DOHH2 (cell line): ENCODE measurements at regions not wholly inside any gene's neighbourhood (a gene's known extent, or its start where the extent isn't known, plus 50 kb on each side); places are given as distances from the start of the nearest gene placed in this dataset.

Source experiments
- H3F3A ChIP-seq: fragments of 200-600 bp; sonication (generic), shearing (Covaris generic); 2 replicates; pipeline ENCODE4 v1.6.0; 2016; ENCODE audit warnings: antibody characterized with exemption, mild to moderate bottlenecking; ENCODE audit not compliant: control insufficient read depth, insufficient read depth
- H3K27ac ChIP-seq: fragments of 200-600 bp; sonication (generic); 2 replicates; pipeline ENCODE4 v1.5.1; 2014; ENCODE audit warnings: low read depth, mild to moderate bottlenecking, low read length, moderate library complexity
- H3K27me3 ChIP-seq: fragments of 200-600 bp; sonication (generic); 2 replicates; pipeline ENCODE4 v1.6.1; 2014; ENCODE audit warnings: mild to moderate bottlenecking, low read length, mixed read lengths; ENCODE audit not compliant: control insufficient read depth
- H3K36me3 ChIP-seq: fragments of 200-600 bp; sonication (generic); 2 replicates; pipeline ENCODE4 v1.6.1; 2014; ENCODE audit warnings: mild to moderate bottlenecking, low read length, moderate library complexity, mixed read lengths; ENCODE audit not compliant: control insufficient read depth
- H3K4me1 ChIP-seq: fragments of 200-600 bp; sonication (generic); 2 replicates; pipeline ENCODE4 v1.6.1; 2014; ENCODE audit warnings: mild to moderate bottlenecking, low read length, mixed read lengths; ENCODE audit not compliant: control insufficient read depth
- H3K4me2 ChIP-seq: fragments of 200-600 bp; sonication (generic); 2 replicates; pipeline ENCODE4 v1.6.0; 2014; ENCODE audit warnings: mild to moderate bottlenecking, low read length, moderate library complexity
- H3K4me3 ChIP-seq: fragments of 200-600 bp; sonication (generic); 2 replicates; pipeline ENCODE4 v1.5.1; 2014; ENCODE audit warnings: mild to moderate bottlenecking, low read length, mixed read lengths
- H3K79me2 ChIP-seq: fragments of 200-600 bp; sonication (generic); 2 replicates; pipeline ENCODE4 v1.6.1; 2014; ENCODE audit warnings: mild to moderate bottlenecking, low read length, mixed read lengths; ENCODE audit not compliant: control insufficient read depth
- H3K9me2 ChIP-seq: fragments of 200-600 bp; sonication (generic); replicated peaks from 2 replicates; pipeline ENCODE4 v1.6.1; 2014; ENCODE audit warnings: mild to moderate bottlenecking, low read length, mixed read lengths; ENCODE audit not compliant: control insufficient read depth
- H3K9me3 ChIP-seq: fragments of 200-600 bp; sonication (generic); 2 replicates; pipeline ENCODE4 v1.6.1; 2014; ENCODE audit warnings: antibody characterized with exemption, low read length, mixed read lengths; ENCODE audit not compliant: control insufficient read depth, insufficient read depth
- H4K20me1 ChIP-seq: fragments of 200-600 bp; sonication (generic); 2 replicates; pipeline ENCODE4 v1.6.0; 2014; ENCODE audit warnings: low read depth, mild to moderate bottlenecking, antibody characterized with exemption, low read length, moderate library complexity; ENCODE audit not compliant: control insufficient read depth, insufficient read depth
- EZH2phosphoT487 ChIP-seq: fragments of 200-600 bp; sonication (generic); IDR thresholded peaks from 2 replicates; pipeline ENCODE4 v1.6.1; 2017; ENCODE audit warnings: borderline replicate concordance, mild to moderate bottlenecking, antibody characterized with exemption, low read length, moderate library complexity, mixed read lengths
- TF ChIP-seq, protein P1 (sequence below): fragments of 200-600 bp; sonication (generic); IDR thresholded peaks from one replicate; pipeline ENCODE4 v1.5.1; 2014; ENCODE audit warnings: antibody characterized with exemption, mild to moderate bottlenecking, low read depth, low read length; ENCODE audit not compliant: poor library complexity, severe bottlenecking

GRCh38 chr1:58076258-58076657 lies 470.3 kb downstream of the OMA1 start:
- H3K27me3 ChIP-seq, result no peaks in the 10 kb centered on the region
- no peak overlapping the region for H3K27ac ChIP-seq
- H3K4me1 ChIP-seq, result no peaks in the 10 kb centered on the region
- H3K36me3 ChIP-seq, result no peaks in the 10 kb centered on the region
- no peaks in the 10 kb centered on the region for H3K9me3 ChIP-seq
- no peak overlapping the region for H3K4me2 ChIP-seq
- no peak for TF ChIP-seq EZH2phosphoT487
- TF ChIP-seq, protein P1, sequence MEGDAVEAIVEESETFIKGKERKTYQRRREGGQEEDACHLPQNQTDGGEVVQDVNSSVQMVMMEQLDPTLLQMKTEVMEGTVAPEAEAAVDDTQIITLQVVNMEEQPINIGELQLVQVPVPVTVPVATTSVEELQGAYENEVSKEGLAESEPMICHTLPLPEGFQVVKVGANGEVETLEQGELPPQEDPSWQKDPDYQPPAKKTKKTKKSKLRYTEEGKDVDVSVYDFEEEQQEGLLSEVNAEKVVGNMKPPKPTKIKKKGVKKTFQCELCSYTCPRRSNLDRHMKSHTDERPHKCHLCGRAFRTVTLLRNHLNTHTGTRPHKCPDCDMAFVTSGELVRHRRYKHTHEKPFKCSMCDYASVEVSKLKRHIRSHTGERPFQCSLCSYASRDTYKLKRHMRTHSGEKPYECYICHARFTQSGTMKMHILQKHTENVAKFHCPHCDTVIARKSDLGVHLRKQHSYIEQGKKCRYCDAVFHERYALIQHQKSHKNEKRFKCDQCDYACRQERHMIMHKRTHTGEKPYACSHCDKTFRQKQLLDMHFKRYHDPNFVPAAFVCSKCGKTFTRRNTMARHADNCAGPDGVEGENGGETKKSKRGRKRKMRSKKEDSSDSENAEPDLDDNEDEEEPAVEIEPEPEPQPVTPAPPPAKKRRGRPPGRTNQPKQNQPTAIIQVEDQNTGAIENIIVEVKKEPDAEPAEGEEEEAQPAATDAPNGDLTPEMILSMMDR, result no peak
- H3K9me2 ChIP-seq, result no peaks in the 10 kb centered on the region; the same call in 1 of the 2 replicates
- no peaks in the 10 kb centered on the region for H4K20me1 ChIP-seq
- no peak overlapping the region for H3K4me3 ChIP-seq
- H3F3A ChIP-seq, result no peaks in the 10 kb centered on the region
- no peaks in the 10 kb centered on the region for H3K79me2 ChIP-seq

DNA sequence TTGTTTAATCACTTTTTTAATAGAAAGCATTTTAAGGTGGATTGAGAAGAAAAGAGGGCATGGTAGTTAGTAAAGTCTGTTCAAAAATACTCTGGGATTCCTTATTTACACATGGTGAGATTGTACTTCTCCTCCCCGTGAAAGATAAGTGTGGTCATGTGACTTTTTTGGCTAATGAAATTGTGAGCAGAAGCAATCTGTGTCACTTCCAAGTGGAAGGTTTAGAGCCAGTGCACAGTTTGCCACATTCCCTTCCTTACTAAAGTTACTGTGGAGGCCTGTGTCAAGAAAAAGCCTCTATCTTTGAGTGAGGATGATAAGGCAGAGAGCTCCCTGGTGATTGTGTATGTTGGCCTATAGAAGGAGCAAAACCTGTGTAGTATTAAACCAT lies 471.3 kb downstream of the OMA1 start:
- Histone ChIP-seq H3K36me3 (no peaks in the 10 kb centered on the region), H3K79me2 (no peaks in the 10 kb centered on the region), H3K4me3 (no peak overlapping the region), H3K9me3 (no peaks in the 10 kb centered on the region), H3K4me2 (no peak overlapping the region), H3K27ac (no peak overlapping the region), H3K27me3 (no peaks in the 10 kb centered on the region), H4K20me1 (no peaks in the 10 kb centered on the region), H3K4me1 (no peaks in the 10 kb centered on the region), H3K9me2 (no peaks in the 10 kb centered on the region; the same call in 1 of the 2 replicates), H3F3A (no peaks in the 10 kb centered on the region)
- TF ChIP-seq EZH2phosphoT487, result no peak
- TF ChIP-seq, protein P1, result no peak

DNA sequence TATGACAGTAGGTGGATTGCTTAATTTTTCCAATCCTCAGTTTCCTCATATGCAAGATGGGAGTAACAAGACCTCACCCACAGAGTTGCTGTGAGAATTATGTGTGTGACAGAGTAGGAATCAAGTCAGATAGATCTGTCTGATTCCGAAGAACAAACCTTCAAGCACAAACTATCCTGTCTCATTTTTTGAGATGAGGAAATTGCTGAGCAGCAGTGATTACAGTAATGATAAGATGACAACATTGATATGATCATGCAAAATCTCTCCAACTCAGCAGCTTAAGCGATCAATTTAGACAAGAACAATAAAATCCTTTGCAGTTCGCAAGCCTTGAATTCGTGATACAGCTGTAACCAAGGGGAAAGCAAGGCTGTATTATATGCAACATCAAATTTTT lies 474.1 kb downstream of the OMA1 start:
- no peaks in the 10 kb centered on the region for H3K4me1 ChIP-seq
- no peaks in the 10 kb centered on the region for H3F3A ChIP-seq
- H3K27ac ChIP-seq, result no peak overlapping the region
- TF ChIP-seq, protein P1, result no peak
- no peak for TF ChIP-seq EZH2phosphoT487
- no peaks in the 10 kb centered on the region for H3K9me3 ChIP-seq
- no peak overlapping the region for H3K4me3 ChIP-seq
- no peak overlapping the region for H3K4me2 ChIP-seq
- H3K27me3 ChIP-seq, result no peaks in the 10 kb centered on the region
- H3K9me2 ChIP-seq, result no peaks in the 10 kb centered on the region
- no peaks in the 10 kb centered on the region for H3K79me2 ChIP-seq
- H3K36me3 ChIP-seq, result no peaks in the 10 kb centered on the region
- H4K20me1 ChIP-seq, result no peaks in the 10 kb centered on the region

- no peaks in the 10 kb centered on the region for H3K9me3 ChIP-seq
- no peaks in the 10 kb centered on the region for H3F3A ChIP-seq
- TF ChIP-seq, protein P1, result no peak
- TF ChIP-seq EZH2phosphoT487, result no peak
- H3K27ac ChIP-seq, result no peak overlapping the region
- no peak overlapping the region for H3K4me2 ChIP-seq
- H4K20me1 ChIP-seq, result no peaks in the 10 kb centered on the region
- no peaks in the 10 kb centered on the region for H3K27me3 ChIP-seq
- H3K9me2 ChIP-seq, result no peaks in the 10 kb centered on the region
- H3K36me3 ChIP-seq, result no peaks in the 10 kb centered on the region
- H3K4me1 ChIP-seq, result no peaks in the 10 kb centered on the region
- H3K79me2 ChIP-seq, result no peaks in the 10 kb centered on the region
- H3K4me3 ChIP-seq, result no peak overlapping the region
Observed at GRCh38 chr1:58067082-58067481, 479.4 kb downstream of the OMA1 start.
